GM12891 (cell line): ENCODE measurements at regions not wholly inside any gene's neighbourhood (a gene's known extent, or its start where the extent isn't known, plus 50 kb on each side); places are given as distances from the start of the nearest gene placed in this dataset.

Source experiments
- POLR2A ChIP-seq: IDR thresholded peaks from 2 replicates; pipeline ENCODE4 v1.6.1; 2011; ENCODE audit warnings: low read depth, low read length, control low read depth
- TAF1 ChIP-seq: IDR thresholded peaks from 2 replicates; pipeline ENCODE4 v1.6.1; 2011; ENCODE audit warnings: low read depth, low read length, control low read depth

- no peak for TF ChIP-seq POLR2A
- no peak for TF ChIP-seq TAF1
Observed at GRCh38 chr13:107005577-107005976, 437.6 kb upstream of the ARGLU1 start.
